T-helper 2 cell treated with Interferon-gamma antibody and Interleukin-4, amounts not matched to agents 100 ng/mL and 5 ng/mL, for 36 hours (primary cell): ENCODE measurements at regions not wholly inside any gene's neighbourhood (a gene's known extent, or its start where the extent isn't known, plus 50 kb on each side); places are given as distances from the start of the nearest gene placed in this dataset.
"Not testable (repeated sequence)": the region's sequence is repeated elsewhere in the genome, so short reads cannot be mapped to it uniquely, and the experiment has no call there.

ENCODE experiments used
- intact Hi-C: fragments of 100-400 bp; cut with micrococcal nuclease; formaldehyde crosslinking; loops from one replicate; pipeline ENCODE4 v1.15.1; 2023

- intact Hi-C loops, result loop anchor here (1.0 to 5.0 kb wide), 8 partner anchors 17 to 1371 kb away; partner anchors contain the start of genes AASDHPPT, CASP4 and KBTBD3
Observed at GRCh38 chr11:104705490-104706190, 192.6 kb downstream of the CASP12 start.

GRCh38 chr11:104704888-104705287, 193.4 kb downstream of the CASP12 start:
- intact Hi-C loops, result loop anchor here (1.0 to 5.0 kb wide), 6 partner anchors 16 to 1372 kb away; partner anchors contain the start of genes AASDHPPT, CASP4 and KBTBD3

- intact Hi-C loops, result loop anchor here (2.0 kb wide), 3 partner anchors 15 to 1373 kb away; partner anchors contain the start of genes AASDHPPT, CASP4 and KBTBD3
Observed at GRCh38 chr11:104704146-104704830, 194.0 kb downstream of the CASP12 start.

- intact Hi-C loops, result no loop called here
Observed at GRCh38 chr11:104700609-104701008, 197.7 kb downstream of the CASP12 start.

GRCh38 chr11:104699981-104700380, 198.3 kb downstream of the CASP12 start:
- intact Hi-C loops, result no loop called here

- intact Hi-C loops, result no loop called here
Observed at GRCh38 chr11:104695065-104695463, 203.2 kb downstream of the CASP12 start.

- intact Hi-C loops, result no loop called here
Observed at GRCh38 chr11:104694259-104695064, 203.8 kb downstream of the CASP12 start.

- intact Hi-C loops, result no loop called here
Observed at GRCh38 chr11:104692751-104693150, 205.5 kb downstream of the CASP12 start.

- intact Hi-C loops, result no loop called here
Observed at GRCh38 chr11:104691129-104691528, 207.1 kb downstream of the CASP12 start.

- intact Hi-C loops, result no loop called here
Observed at GRCh38 chr11:104690241-104690640, 208.0 kb downstream of the CASP12 start.

GRCh38 chr11:104688731-104689130, 209.5 kb downstream of the CASP12 start:
- intact Hi-C loops, result loop anchor here (2.0 kb wide), 1 partner anchor 16 kb away; no protein-coding TSS in a partner anchor

GRCh38 chr11:104682206-104682605, 216.1 kb downstream of the CASP12 start:
- intact Hi-C loops, result no loop called here

- intact Hi-C loops, result no loop called here
Observed at GRCh38 chr11:104679258-104679657, 219.0 kb downstream of the CASP12 start.

- intact Hi-C loops, result no loop called here
Observed at GRCh38 chr11:104678408-104678807, 219.9 kb downstream of the CASP12 start.

GRCh38 chr11:104677069-104677468, 221.2 kb downstream of the CASP12 start:
- intact Hi-C loops, result not testable (repeated sequence)

GRCh38 chr11:104672897-104673296, 225.4 kb downstream of the CASP12 start:
- intact Hi-C loops, result no loop called here

- intact Hi-C loops, result loop anchor here (1.0 to 10.0 kb wide), 4 partner anchors 14 to 206 kb away; no protein-coding TSS in a partner anchor
Observed at GRCh38 chr11:104668797-104669463, 229.3 kb downstream of the CASP12 start.

- intact Hi-C loops, result loop anchor here (5.0 to 10.0 kb wide), 2 partner anchors 54 to 208 kb away; no protein-coding TSS in a partner anchor
Observed at GRCh38 chr11:104666624-104667023, 231.6 kb downstream of the CASP12 start.

GRCh38 chr11:104665641-104666040, 232.6 kb downstream of the CASP12 start:
- intact Hi-C loops, result loop anchor here (5.0 to 10.0 kb wide), 2 partner anchors 53 to 209 kb away; no protein-coding TSS in a partner anchor
